ENCODE measurements at regions not wholly inside any gene's neighbourhood (a gene's known extent, or its start where the extent isn't known, plus 50 kb on each side); places are given as distances from the start of the nearest gene placed in this dataset.

DNA sequence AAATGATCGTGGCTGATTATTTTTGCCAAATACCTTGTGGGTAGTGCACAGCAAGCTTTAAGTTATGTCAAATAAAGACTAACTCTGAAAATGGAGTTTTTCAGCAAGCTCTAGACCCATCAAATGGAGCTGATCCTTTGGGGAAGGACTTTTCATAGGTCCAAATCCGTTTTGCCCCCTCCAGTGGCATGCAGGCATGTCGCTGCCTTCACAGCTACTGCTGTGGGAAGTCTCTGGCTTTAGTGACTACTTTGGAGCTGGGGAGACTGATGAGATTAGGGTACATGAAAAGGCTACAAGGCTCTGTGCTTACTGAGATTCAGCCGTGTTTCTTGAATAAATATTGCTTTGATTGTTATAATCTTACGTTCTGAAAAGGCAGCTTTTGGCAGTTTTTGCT is 106.6 kb upstream of the HS3ST1 start:
- no peaks in the 10 kb centered on the region for H3F3A ChIP-seq (ENCODE audit: insufficient read depth, low read depth)
- no peak overlapping the region for H3K27ac ChIP-seq
- H3K79me2 ChIP-seq (ENCODE audit: low read depth): no peaks in the 10 kb centered on the region
- intact Hi-C loops (cut with micrococcal nuclease; ENCODE audit: unreplicated experiment): no loop called here
- H3K27me3 ChIP-seq (ENCODE audit: insufficient read depth, low read depth): no peaks in the 10 kb centered on the region
- TF ChIP-seq, protein P1, sequence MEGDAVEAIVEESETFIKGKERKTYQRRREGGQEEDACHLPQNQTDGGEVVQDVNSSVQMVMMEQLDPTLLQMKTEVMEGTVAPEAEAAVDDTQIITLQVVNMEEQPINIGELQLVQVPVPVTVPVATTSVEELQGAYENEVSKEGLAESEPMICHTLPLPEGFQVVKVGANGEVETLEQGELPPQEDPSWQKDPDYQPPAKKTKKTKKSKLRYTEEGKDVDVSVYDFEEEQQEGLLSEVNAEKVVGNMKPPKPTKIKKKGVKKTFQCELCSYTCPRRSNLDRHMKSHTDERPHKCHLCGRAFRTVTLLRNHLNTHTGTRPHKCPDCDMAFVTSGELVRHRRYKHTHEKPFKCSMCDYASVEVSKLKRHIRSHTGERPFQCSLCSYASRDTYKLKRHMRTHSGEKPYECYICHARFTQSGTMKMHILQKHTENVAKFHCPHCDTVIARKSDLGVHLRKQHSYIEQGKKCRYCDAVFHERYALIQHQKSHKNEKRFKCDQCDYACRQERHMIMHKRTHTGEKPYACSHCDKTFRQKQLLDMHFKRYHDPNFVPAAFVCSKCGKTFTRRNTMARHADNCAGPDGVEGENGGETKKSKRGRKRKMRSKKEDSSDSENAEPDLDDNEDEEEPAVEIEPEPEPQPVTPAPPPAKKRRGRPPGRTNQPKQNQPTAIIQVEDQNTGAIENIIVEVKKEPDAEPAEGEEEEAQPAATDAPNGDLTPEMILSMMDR (conservative IDR thresholded peaks at IDR 0.05): no peak
- no peak for TF ChIP-seq EZH2 (IDR thresholded peaks at IDR 0.05; ENCODE audit: low read depth)
- BruUV-seq (replicated peaks): no TSS peak
- H3K9me2 ChIP-seq (ENCODE audit: insufficient read depth): no peaks in the 10 kb centered on the region
- no peaks in the 10 kb centered on the region for H4K20me1 ChIP-seq (ENCODE audit: insufficient read depth)
- H3K9me3 ChIP-seq (ENCODE audit: insufficient read depth, low read depth): no peaks in the 10 kb centered on the region; the same call in 1 of the 2 replicates
- ChIA-PET POLR2A (ENCODE audit: unreplicated experiment) (no interaction called here), CTCF (no interaction called here)
- no peaks in the 10 kb centered on the region for H3K4me1 ChIP-seq (replicated peaks; ENCODE audit: insufficient read depth)
- no peak overlapping the region for H3K4me3 ChIP-seq
- no peaks in the 10 kb centered on the region for H3K36me3 ChIP-seq (ENCODE audit: low read depth)
- H3K4me2 ChIP-seq: no peak overlapping the region
- no peak for DNase-seq
- H2AFZ ChIP-seq: no peak overlapping the region

DNA sequence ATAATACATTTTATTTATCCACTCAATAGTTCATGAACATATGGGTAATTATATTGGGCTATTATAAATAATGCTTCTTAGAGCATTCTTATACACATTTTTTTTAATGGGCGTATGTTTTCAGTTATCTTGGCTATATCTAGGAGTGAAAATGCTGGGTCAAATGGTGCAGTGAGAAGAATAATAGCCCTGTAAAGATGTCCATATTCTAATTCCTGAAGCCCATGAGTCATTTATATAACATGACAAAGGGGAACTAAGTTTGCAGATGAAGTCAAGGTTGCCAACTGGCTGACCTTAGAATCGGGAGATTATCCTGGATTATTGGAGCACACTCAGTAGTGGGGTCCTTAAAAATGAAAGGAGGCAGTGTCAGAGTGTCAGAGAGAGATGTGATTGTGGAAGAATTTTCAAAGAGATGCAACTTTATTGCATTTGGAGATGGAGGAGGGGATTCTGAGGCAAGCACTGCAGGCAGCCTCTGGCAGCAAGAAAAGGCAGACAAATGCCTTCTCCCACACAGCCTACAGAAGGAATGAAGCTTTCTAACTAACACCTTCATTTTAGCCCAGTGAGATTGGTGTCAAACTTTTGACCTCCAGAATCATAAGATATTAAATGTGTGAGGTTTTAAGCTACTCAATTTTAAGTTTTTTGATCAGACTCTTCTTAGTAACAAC is 106.1 kb upstream of the HS3ST1 start:
- no peaks in the 10 kb centered on the region for H3K79me2 ChIP-seq (ENCODE audit: low read depth)
- CTCF ChIA-PET: no interaction called here
- POLR2A ChIA-PET (ENCODE audit: unreplicated experiment): no interaction called here
- no TSS peak for BruUV-seq (replicated peaks)
- no peaks in the 10 kb centered on the region; the same call in 1 of the 2 replicates for H3K9me3 ChIP-seq (ENCODE audit: insufficient read depth, low read depth)
- intact Hi-C loops (cut with micrococcal nuclease; ENCODE audit: unreplicated experiment): no loop called here
- H2AFZ ChIP-seq: no peak overlapping the region
- no peaks in the 10 kb centered on the region for H3K27me3 ChIP-seq (ENCODE audit: insufficient read depth, low read depth)
- H3K4me3 ChIP-seq: no peak overlapping the region
- H3K4me1 ChIP-seq (replicated peaks; ENCODE audit: insufficient read depth): no peaks in the 10 kb centered on the region
- DNase-seq: no peak
- H3K27ac ChIP-seq: no peak overlapping the region
- H3F3A ChIP-seq (ENCODE audit: insufficient read depth, low read depth): no peaks in the 10 kb centered on the region
- no peak for TF ChIP-seq EZH2 (IDR thresholded peaks at IDR 0.05; ENCODE audit: low read depth)
- TF ChIP-seq, protein P1 (conservative IDR thresholded peaks at IDR 0.05): no peak
- H3K36me3 ChIP-seq (ENCODE audit: low read depth): no peaks in the 10 kb centered on the region
- no peak overlapping the region for H3K4me2 ChIP-seq
- no peaks in the 10 kb centered on the region for H4K20me1 ChIP-seq (ENCODE audit: insufficient read depth)
- H3K9me2 ChIP-seq (ENCODE audit: insufficient read depth): no peaks in the 10 kb centered on the region

DNA sequence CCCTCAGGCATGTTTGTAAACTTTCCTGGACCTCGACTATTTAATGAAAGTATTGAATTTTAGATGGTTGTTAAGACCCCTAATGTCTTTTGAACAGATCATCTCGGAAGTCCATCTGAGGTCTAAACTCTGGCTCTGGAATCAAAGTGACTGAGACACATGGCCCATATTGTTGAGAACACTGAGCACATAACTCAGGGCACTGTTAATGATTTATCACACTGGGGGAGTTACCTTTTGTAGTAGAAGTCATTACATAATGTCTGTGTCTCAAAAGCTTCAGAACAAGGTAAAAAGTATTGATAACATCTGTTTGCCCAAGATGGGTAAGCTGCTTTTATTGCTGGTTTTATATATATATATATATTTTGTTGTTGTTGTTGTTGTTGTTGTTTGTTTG is 103.4 kb upstream of the HS3ST1 start:
- H3K36me3 ChIP-seq (ENCODE audit: low read depth): no peaks in the 10 kb centered on the region
- no peak for DNase-seq
- H3K27ac ChIP-seq: no peak overlapping the region
- no peaks in the 10 kb centered on the region; the same call in 1 of the 2 replicates for H3K9me3 ChIP-seq (ENCODE audit: insufficient read depth, low read depth)
- H3K4me3 ChIP-seq: no peak overlapping the region
- no peaks in the 10 kb centered on the region for H3K4me1 ChIP-seq (replicated peaks; ENCODE audit: insufficient read depth)
- H2AFZ ChIP-seq: no peak overlapping the region
- no peaks in the 10 kb centered on the region for H4K20me1 ChIP-seq (ENCODE audit: insufficient read depth)
- H3K79me2 ChIP-seq (ENCODE audit: low read depth): no peaks in the 10 kb centered on the region
- no peaks in the 10 kb centered on the region for H3K27me3 ChIP-seq (ENCODE audit: insufficient read depth, low read depth)
- no TSS peak for BruUV-seq (replicated peaks)
- intact Hi-C loops (cut with micrococcal nuclease; ENCODE audit: unreplicated experiment): no loop called here
- no peak overlapping the region for H3K4me2 ChIP-seq
- ChIA-PET CTCF (no interaction called here), POLR2A (ENCODE audit: unreplicated experiment) (no interaction called here)
- H3F3A ChIP-seq (ENCODE audit: insufficient read depth, low read depth): no peaks in the 10 kb centered on the region
- TF ChIP-seq, protein P1 (conservative IDR thresholded peaks at IDR 0.05): no peak
- H3K9me2 ChIP-seq (ENCODE audit: insufficient read depth): no peaks in the 10 kb centered on the region

Measured in PC-9 (cell line).